SH-SY5Y (cell line): ENCODE measurements at regions not wholly inside any gene's neighbourhood (a gene's known extent, or its start where the extent isn't known, plus 50 kb on each side); places are given as distances from the start of the nearest gene placed in this dataset.

ENCODE experiments used
- GATA2 ChIP-seq: IDR thresholded peaks from 2 replicates; pipeline ENCODE4 v1.6.1; 2011; ENCODE audit warnings: mild to moderate bottlenecking, low read depth, low read length
- GATA3 ChIP-seq: IDR thresholded peaks from 2 replicates; pipeline ENCODE4 v1.6.1; 2011; ENCODE audit warnings: low read depth, mild to moderate bottlenecking, low read length, moderate library complexity

DNA sequence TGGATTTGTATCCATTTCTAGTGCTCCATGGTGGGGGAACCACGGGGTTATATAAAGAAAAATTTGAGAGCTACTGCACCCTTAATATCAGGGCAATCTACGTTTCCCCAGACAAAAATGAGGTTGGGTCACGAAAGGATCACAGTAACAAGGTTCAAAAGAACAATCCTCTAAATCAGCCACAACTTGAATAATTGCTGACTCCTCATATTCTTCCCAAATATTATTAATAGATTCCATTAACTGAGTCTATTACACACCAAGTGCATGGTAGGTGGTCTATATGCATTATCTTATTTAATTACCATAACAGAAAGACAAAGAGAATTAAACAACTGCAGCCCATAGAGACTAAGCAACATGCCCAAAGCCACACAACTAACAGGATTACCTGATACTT is 438.2 kb downstream of the ETNK1 start:
- TF ChIP-seq GATA2 (no peak), GATA3 (no peak)
